Heart left ventricle (tissue), 13 donors: ENCODE measurements at regions not wholly inside any gene's neighbourhood (a gene's known extent, or its start where the extent isn't known, plus 50 kb on each side); places are given as distances from the start of the nearest gene placed in this dataset.

Source experiments
- POLR2A ChIP-seq, 2 donors: fragments of 450-650 bp; IDR thresholded peaks; one replicate each; pipeline ENCODE4 v1.6.1; 2017; ENCODE audit warnings: antibody characterized with exemption in 2 of 2, mild to moderate bottlenecking in 2 of 2, moderate library complexity in 2 of 2
- TF ChIP-seq, protein P1 (sequence below), 12 donors: fragments of 200-600 bp; sonication (generic) in 4 of 12; IDR thresholded peaks; one replicate each; pipeline versions ENCODE4 v1.5.0 to v1.8.0; 2018 to 2022; ENCODE audit warnings: antibody characterized with exemption in 12 of 12, mild to moderate bottlenecking in 5 of 12
- donor health status: ischemic (EF 13 %, LVEDD 7.1; RV severe dilation, severe dysfunction).
- donor health status: DM: no; HTN: yes; CAD: no.
- donor health status: DM: no; HTN: no; CAD: no.
- donor health status: ischemic (EF 25% LVEDD 6.9; RV normal size, moderate dysfunction).
- donor health status: ischemic (EF 25% LVEDD 5.7; RV mildly dilated, moderate dysfunction).
- donor health status: ischemic (EF 35%, LVEDD 5.7; RV mildly dilated, moderate dysfunction).
- donor health status: nonischemic (EF 11% LVEDD 7.7; RV severe dilation, severe dysfunction).
- donor health status: DM: yes; HTN: yes; CAD: no.
- donor health status: PGD.
- donor health status: ischemic (EF 29% LVEDD 5.4; RV normal size, mild dysfunction).
- donor health status: nonischemic (EF 23%, LVEDD 6.1; RV moderate dilation, normal function).

DNA sequence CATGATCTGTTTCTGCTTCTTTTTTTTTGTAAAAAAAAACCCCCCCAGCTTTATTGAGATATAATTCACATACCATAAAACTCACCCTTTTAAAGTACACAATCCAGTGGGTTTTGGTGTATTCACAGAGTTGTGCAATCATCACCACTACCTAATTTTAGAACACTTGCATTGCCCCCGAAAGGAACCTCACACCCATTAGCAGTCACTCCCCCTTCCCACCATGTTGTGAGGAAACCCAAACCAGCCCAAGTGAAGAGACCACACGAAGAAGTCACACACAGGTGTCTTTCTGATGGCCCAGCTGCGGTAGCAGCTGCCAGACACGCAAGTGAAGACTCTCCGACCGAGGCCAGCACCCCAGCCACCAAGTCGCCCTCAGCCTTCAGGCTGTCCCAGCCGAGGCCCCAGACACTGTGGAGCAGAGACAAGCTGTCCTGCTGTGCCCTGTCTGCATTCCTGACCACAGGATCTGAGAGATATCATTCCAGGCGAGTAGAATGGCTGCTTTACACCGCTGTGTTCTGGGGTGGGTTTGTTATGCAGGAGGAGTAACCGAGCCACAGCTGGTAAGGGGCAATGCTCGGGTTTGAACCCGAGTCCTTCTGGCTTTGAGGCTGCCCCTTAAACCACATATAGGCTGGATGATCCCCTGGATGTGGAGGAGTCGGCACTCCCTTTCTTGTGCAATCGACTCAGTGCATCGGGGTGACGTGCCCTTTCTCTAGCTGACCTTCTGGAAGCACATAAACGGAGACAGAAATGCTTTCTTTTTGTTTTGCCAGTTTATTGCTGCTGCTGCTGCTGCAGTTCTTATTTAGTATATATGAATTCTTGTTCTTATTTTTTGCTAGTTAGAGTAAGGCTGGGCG, 59.1 kb upstream of the PTPN1 start:
- TF ChIP-seq, protein P1, sequence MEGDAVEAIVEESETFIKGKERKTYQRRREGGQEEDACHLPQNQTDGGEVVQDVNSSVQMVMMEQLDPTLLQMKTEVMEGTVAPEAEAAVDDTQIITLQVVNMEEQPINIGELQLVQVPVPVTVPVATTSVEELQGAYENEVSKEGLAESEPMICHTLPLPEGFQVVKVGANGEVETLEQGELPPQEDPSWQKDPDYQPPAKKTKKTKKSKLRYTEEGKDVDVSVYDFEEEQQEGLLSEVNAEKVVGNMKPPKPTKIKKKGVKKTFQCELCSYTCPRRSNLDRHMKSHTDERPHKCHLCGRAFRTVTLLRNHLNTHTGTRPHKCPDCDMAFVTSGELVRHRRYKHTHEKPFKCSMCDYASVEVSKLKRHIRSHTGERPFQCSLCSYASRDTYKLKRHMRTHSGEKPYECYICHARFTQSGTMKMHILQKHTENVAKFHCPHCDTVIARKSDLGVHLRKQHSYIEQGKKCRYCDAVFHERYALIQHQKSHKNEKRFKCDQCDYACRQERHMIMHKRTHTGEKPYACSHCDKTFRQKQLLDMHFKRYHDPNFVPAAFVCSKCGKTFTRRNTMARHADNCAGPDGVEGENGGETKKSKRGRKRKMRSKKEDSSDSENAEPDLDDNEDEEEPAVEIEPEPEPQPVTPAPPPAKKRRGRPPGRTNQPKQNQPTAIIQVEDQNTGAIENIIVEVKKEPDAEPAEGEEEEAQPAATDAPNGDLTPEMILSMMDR (IDR thresholded peaks at IDR 0.05): no peak
- peak in 1 of 2 donors; percentile 29 for TF ChIP-seq POLR2A (IDR thresholded peaks at IDR 0.05)
